ENCODE measurements at regions not wholly inside any gene's neighbourhood (a gene's known extent, or its start where the extent isn't known, plus 50 kb on each side); places are given as distances from the start of the nearest gene placed in this dataset.

- DNase-seq (ENCODE audit: low read depth), result no peak
Observed at GRCh38 chr18:73735836-73736235, 411.8 kb downstream of the FBXO15 start.

GRCh38 chr18:73733806-73734314, 413.8 kb downstream of the FBXO15 start:
- no peak for DNase-seq (ENCODE audit: low read depth)

- no peak for DNase-seq (ENCODE audit: low read depth)
Observed at GRCh38 chr18:73733376-73733775, 414.3 kb downstream of the FBXO15 start.

- DNase-seq (ENCODE audit: low read depth), result no peak
Observed at GRCh38 chr18:73728657-73729056, 419.0 kb downstream of the FBXO15 start.

GRCh38 chr18:73724958-73725357, 422.7 kb downstream of the FBXO15 start:
- DNase-seq (ENCODE audit: low read depth), result no peak

- no peak for DNase-seq (ENCODE audit: low read depth)
Observed at GRCh38 chr18:73719611-73720010, 428.0 kb downstream of the FBXO15 start.

GRCh38 chr18:73717570-73717969, 430.1 kb downstream of the FBXO15 start:
- no peak for DNase-seq (ENCODE audit: low read depth)

GRCh38 chr18:73715210-73715670, 432.4 kb downstream of the FBXO15 start:
- DNase-seq (ENCODE audit: low read depth), result no peak

- no peak for DNase-seq (ENCODE audit: low read depth)
Observed at GRCh38 chr18:73714466-73714865, 433.2 kb downstream of the FBXO15 start.

GRCh38 chr18:73711256-73711655, 436.4 kb downstream of the FBXO15 start:
- no peak for DNase-seq (ENCODE audit: low read depth)

- no peak for DNase-seq (ENCODE audit: low read depth)
Observed at GRCh38 chr18:73708591-73708990, 439.0 kb downstream of the FBXO15 start.

- DNase-seq (ENCODE audit: low read depth), result no peak
Observed at GRCh38 chr18:73707035-73707434, 440.6 kb downstream of the FBXO15 start.

- no peak for DNase-seq (ENCODE audit: low read depth)
Observed at GRCh38 chr18:73697353-73697752, 450.3 kb downstream of the FBXO15 start.

- no peak for DNase-seq (ENCODE audit: low read depth)
Observed at GRCh38 chr18:73696698-73697097, 450.9 kb downstream of the FBXO15 start.

- DNase-seq (ENCODE audit: low read depth), result no peak
Observed at GRCh38 chr18:73696171-73696570, 451.5 kb downstream of the FBXO15 start.

GRCh38 chr18:73693091-73693490, 454.5 kb downstream of the FBXO15 start:
- DNase-seq (ENCODE audit: low read depth), result no peak

- no peak for DNase-seq (ENCODE audit: low read depth)
Observed at GRCh38 chr18:73691624-73692023, 456.0 kb downstream of the FBXO15 start.

- no peak for DNase-seq (ENCODE audit: low read depth)
Observed at GRCh38 chr18:73691118-73691517, 456.5 kb downstream of the FBXO15 start.

GRCh38 chr18:73690222-73690621, 457.4 kb downstream of the FBXO15 start:
- no peak for DNase-seq (ENCODE audit: low read depth)

- DNase-seq (ENCODE audit: low read depth), result no peak
Observed at GRCh38 chr18:73688851-73689711, 458.6 kb downstream of the FBXO15 start.

GRCh38 chr18:73688161-73688560, 459.5 kb downstream of the FBXO15 start:
- DNase-seq (ENCODE audit: low read depth), result no peak

- no peak for DNase-seq (ENCODE audit: low read depth)
Observed at GRCh38 chr18:73684647-73685046, 463.0 kb downstream of the FBXO15 start.

- no peak for DNase-seq (ENCODE audit: low read depth)
Observed at GRCh38 chr18:73683409-73684238, 464.0 kb downstream of the FBXO15 start.

All from activated T-cell treated with anti-CD3 and anti-CD28 coated beads for 24 hours (primary cell).